ENCODE measurements at regions not wholly inside any gene's neighbourhood (a gene's known extent, or its start where the extent isn't known, plus 50 kb on each side); places are given as distances from the start of the nearest gene placed in this dataset.

- TF ChIP-seq POLR2AphosphoS5 (IDR thresholded peaks at IDR 0.05) (no peak), EP300 (IDR thresholded peaks at IDR 0.05) (no peak), POLR2A (IDR thresholded peaks at IDR 0.05) (no peak), CTCF (IDR thresholded peaks at IDR 0.05) (no peak)
- H3K9me3 ChIP-seq = peaks cover 0 to 7% (median 0%) of the 10 kb centered on the region in 3 donors
- H3K27ac ChIP-seq = no peak overlapping the region
- no peaks in the 10 kb centered on the region for H3K27me3 ChIP-seq
- no peaks in the 10 kb centered on the region for H3K4me1 ChIP-seq
- ATAC-seq = no peak
- no peaks in the 10 kb centered on the region for H3K36me3 ChIP-seq
- no peak overlapping the region for H3K4me3 ChIP-seq
- 85 to 93% methylated on average over 11 to 13 of the region's 14 CpGs for WGBS, 2 donors (ENCODE audit: low coverage in 1 of 2)
These were observed 244.4 kb upstream of the VRK2 start for GRCh38 chr2:57802243-57802642.

- no peak overlapping the region for H3K4me3 ChIP-seq
- H3K36me3 ChIP-seq = no peaks in the 10 kb centered on the region
- H3K9me3 ChIP-seq = no peaks in the 10 kb centered on the region
- TF ChIP-seq POLR2AphosphoS5 (IDR thresholded peaks at IDR 0.05) (no peak), EP300 (IDR thresholded peaks at IDR 0.05) (no peak), CTCF (IDR thresholded peaks at IDR 0.05) (no peak), POLR2A (IDR thresholded peaks at IDR 0.05) (no peak)
- no peaks in the 10 kb centered on the region for H3K27me3 ChIP-seq
- no peak for ATAC-seq
- H3K27ac ChIP-seq = no peak overlapping the region
- H3K4me1 ChIP-seq = no peaks in the 10 kb centered on the region
- WGBS, 2 donors (ENCODE audit: low coverage in 1 of 2) = 33 to 55% methylated on average over 2 of the region's 2 CpGs
These were observed 241.6 kb upstream of the VRK2 start for GRCh38 chr2:57804971-57805370.

- no peak for ATAC-seq
- Histone ChIP-seq H3K4me1 (no peaks in the 10 kb centered on the region), H3K27ac (no peak overlapping the region), H3K36me3 (no peaks in the 10 kb centered on the region), H3K27me3 (no peaks in the 10 kb centered on the region), H3K9me3 (no peaks in the 10 kb centered on the region), H3K4me3 (no peak overlapping the region)
- no peak for TF ChIP-seq EP300 (IDR thresholded peaks at IDR 0.05)
- no peak for TF ChIP-seq POLR2AphosphoS5 (IDR thresholded peaks at IDR 0.05)
- TF ChIP-seq POLR2A (IDR thresholded peaks at IDR 0.05) = no peak
- WGBS, 2 donors (ENCODE audit: low coverage in 1 of 2) = 63 to 93% methylated on average over 1 of the region's 1 CpG
These were observed 240.1 kb upstream of the VRK2 start for GRCh38 chr2:57806449-57806968.

- H3K36me3 ChIP-seq = no peaks in the 10 kb centered on the region
- H3K4me1 ChIP-seq = no peaks in the 10 kb centered on the region
- no peak overlapping the region for H3K4me3 ChIP-seq
- ATAC-seq = no peak
- TF ChIP-seq POLR2AphosphoS5 (IDR thresholded peaks at IDR 0.05) (no peak), EP300 (IDR thresholded peaks at IDR 0.05) (no peak), CTCF (IDR thresholded peaks at IDR 0.05) (no peak), POLR2A (IDR thresholded peaks at IDR 0.05) (no peak)
- no peaks in the 10 kb centered on the region for H3K27me3 ChIP-seq
- H3K9me3 ChIP-seq = no peaks in the 10 kb centered on the region
- H3K27ac ChIP-seq = no peak overlapping the region
These were observed 237.4 kb upstream of the VRK2 start for GRCh38 chr2:57809230-57809629.

GRCh38 chr2:57821088-57821487 is 225.5 kb upstream of the VRK2 start:
- TF ChIP-seq EP300 (IDR thresholded peaks at IDR 0.05) = no peak
- no peak for TF ChIP-seq POLR2A (IDR thresholded peaks at IDR 0.05)
- no peak for TF ChIP-seq POLR2AphosphoS5 (IDR thresholded peaks at IDR 0.05)
- TF ChIP-seq CTCF (IDR thresholded peaks at IDR 0.05) = no peak
- H3K27ac ChIP-seq = no peak overlapping the region
- H3K27me3 ChIP-seq = no peaks in the 10 kb centered on the region
- no peak overlapping the region for H3K4me3 ChIP-seq
- H3K36me3 ChIP-seq = no peaks in the 10 kb centered on the region
- H3K9me3 ChIP-seq = peaks cover 0 to 6% (median 0%) of the 10 kb centered on the region in 3 donors
- 33 to 63% methylated on average over 1 of the region's 1 CpG for WGBS, 2 donors (ENCODE audit: low coverage in 1 of 2)
- no peak for ATAC-seq
- no peaks in the 10 kb centered on the region for H3K4me1 ChIP-seq
